ENCODE measurements at regions not wholly inside any gene's neighbourhood (a gene's known extent, or its start where the extent isn't known, plus 50 kb on each side); places are given as distances from the start of the nearest gene placed in this dataset.

DNA sequence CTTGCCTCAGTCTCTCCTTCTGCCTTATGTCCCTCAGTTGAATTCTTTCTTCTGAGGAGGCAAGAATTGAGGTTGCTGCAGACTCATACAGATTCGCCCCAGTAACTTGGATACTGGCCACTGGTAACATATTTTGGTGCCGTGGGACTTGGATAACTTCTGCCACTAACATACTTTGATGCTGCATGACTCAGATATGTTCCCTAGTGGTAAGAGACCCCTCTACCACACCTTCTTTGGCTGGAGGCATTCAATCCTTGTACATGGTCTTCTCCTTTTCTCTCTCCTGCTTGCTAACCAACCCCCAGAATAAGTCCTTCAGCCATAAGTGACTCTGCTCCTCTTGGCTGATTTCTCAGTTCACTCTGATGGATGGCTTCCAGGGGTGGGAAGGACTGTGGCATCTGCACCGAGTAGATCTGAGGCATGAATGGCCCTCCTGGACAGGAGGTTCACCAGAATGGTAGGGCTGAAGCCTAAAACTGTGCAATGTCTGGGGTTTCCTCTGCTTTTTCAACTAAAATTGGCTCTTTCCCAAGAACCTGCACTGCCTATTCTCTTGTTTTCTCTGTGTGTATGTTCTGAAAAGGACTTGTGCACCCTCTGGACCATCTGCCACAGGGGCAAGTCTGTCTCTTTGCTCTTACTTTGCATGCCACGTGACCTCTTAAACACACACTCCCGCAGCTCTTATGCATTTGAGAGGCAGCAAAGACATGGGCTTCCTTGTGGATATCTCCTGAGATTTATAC lies 55.5 kb upstream of the FSTL1 start:
- H3K9ac ChIP-seq (ENCODE audit: low read length in 5 of 5) = no peak overlapping the region

DNA sequence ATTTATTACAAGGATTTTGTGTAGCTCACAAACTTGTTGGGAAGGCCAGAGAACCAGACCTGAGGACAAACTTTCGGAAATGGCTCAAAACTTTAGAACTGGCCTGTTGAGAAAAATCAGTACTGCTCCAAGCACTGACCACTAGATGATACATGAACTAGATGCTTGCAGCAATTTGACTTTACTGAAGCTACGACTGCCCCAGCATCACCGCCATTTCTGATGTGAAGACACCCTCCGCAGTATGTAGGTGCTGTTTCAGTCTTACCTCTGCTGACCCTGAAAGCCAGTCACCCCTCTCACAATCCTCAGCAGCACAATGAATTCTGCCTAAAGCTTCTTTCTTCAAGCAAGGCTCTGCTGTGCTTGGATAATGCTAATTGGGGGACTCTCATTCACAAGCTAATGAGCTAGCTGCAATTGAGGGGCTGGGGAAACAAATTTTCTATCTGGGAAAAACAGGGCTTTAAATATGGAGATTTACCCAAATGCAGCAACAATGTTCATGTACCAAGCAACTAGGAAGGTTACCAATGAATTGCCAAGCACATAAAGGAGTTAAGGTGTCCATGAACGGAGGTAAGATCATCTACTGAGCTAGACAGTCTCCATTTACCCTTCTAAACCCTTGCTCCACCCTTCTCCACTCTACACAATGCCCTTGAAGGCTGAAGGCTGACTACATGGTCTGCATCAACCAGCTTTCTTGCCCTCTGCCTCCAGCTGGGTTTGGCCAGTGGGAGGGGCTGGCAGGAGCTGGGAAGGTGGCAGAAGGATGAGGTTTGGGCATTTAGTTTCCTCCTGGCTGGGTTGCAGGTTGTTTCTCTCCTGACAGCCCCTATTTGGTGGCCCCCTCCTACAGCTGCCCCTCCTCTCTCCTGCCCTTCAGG lies 53.2 kb upstream of the FSTL1 start:
- Histone ChIP-seq H3K36me3 (ENCODE audit: control insufficient read depth in 5 of 5, insufficient read depth in 5 of 5, low read length in 5 of 5) (no peaks in the 10 kb centered on the region), H3K9me3 (ENCODE audit: control insufficient read depth in 5 of 5, low read length in 5 of 5) (no peaks in the 10 kb centered on the region), H3K27me3 (ENCODE audit: control insufficient read depth in 5 of 5, insufficient read depth in 4 of 5, low read length in 5 of 5) (no peaks in the 10 kb centered on the region), H3K4me3 (ENCODE audit: low read depth in 1 of 5, low read length in 5 of 5) (no peak overlapping the region), H3K9ac (ENCODE audit: low read length in 5 of 5) (no peak overlapping the region), H3K4me1 (ENCODE audit: control insufficient read depth in 5 of 5, insufficient read depth in 5 of 5, low read length in 5 of 5) (peaks cover 0 to 22% (median 17%) of the 10 kb centered on the region in 5 donors), H3K27ac (ENCODE audit: low read depth, low read length) (no peak overlapping the region)

More for the DNA sequence above, 55.5 kb upstream of the FSTL1 start:
- H3K4me1 ChIP-seq (ENCODE audit: control insufficient read depth in 5 of 5, insufficient read depth in 5 of 5, low read length in 5 of 5) = peaks cover 0 to 19% (median 15%) of the 10 kb centered on the region in 5 donors
- no peaks in the 10 kb centered on the region for H3K36me3 ChIP-seq (ENCODE audit: control insufficient read depth in 5 of 5, insufficient read depth in 5 of 5, low read length in 5 of 5)
- H3K9me3 ChIP-seq (ENCODE audit: control insufficient read depth in 5 of 5, low read length in 5 of 5) = no peaks in the 10 kb centered on the region
- no peaks in the 10 kb centered on the region for H3K27me3 ChIP-seq (ENCODE audit: control insufficient read depth in 5 of 5, insufficient read depth in 4 of 5, low read length in 5 of 5)
- H3K27ac ChIP-seq (ENCODE audit: low read depth, low read length) = no peak overlapping the region
- peak overlapping the region in 4 of 5 donors; percentile 12 to 49 (median 46) for H3K4me3 ChIP-seq (ENCODE audit: low read depth in 1 of 5, low read length in 5 of 5)

DNA sequence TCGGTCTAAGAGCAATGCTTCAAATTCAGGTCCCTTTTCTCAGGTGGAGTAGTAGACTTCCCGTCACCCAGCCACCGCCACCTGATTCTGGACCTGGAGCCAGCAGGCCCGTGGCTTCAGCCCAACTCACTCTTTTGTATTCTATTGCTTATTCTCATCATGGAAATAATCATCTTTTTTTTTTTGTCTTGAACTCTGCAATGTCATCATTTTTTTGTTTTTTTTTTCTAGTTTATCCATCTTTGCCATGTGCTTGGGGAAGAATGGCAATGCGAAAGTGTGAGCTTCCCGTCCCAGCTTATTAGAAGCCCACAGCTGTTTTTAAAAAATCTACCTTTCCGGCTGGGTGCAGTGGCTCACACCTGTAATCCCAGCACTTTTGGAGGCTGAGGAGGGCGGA lies 51.3 kb upstream of the FSTL1 start:
- no peak overlapping the region for H3K4me3 ChIP-seq (ENCODE audit: low read depth in 1 of 5, low read length in 5 of 5)
- H3K27me3 ChIP-seq (ENCODE audit: control insufficient read depth in 5 of 5, insufficient read depth in 4 of 5, low read length in 5 of 5) = no peaks in the 10 kb centered on the region
- H3K36me3 ChIP-seq (ENCODE audit: control insufficient read depth in 5 of 5, insufficient read depth in 5 of 5, low read length in 5 of 5) = no peaks in the 10 kb centered on the region
- no peaks in the 10 kb centered on the region for H3K9me3 ChIP-seq (ENCODE audit: control insufficient read depth in 5 of 5, low read length in 5 of 5)
- no peak overlapping the region for H3K27ac ChIP-seq (ENCODE audit: low read depth, low read length)
- H3K9ac ChIP-seq (ENCODE audit: low read length in 5 of 5) = no peak overlapping the region
- peaks cover 0 to 28% (median 22%) of the 10 kb centered on the region in 5 donors for H3K4me1 ChIP-seq (ENCODE audit: control insufficient read depth in 5 of 5, insufficient read depth in 5 of 5, low read length in 5 of 5)
